OCI-LY7 (cell line): ENCODE measurements at regions not wholly inside any gene's neighbourhood (a gene's known extent, or its start where the extent isn't known, plus 50 kb on each side); places are given as distances from the start of the nearest gene placed in this dataset.

Experiments used
- CTCF ChIP-seq: fragments of 200-600 bp; sonication (generic); conservative IDR thresholded peaks from 2 replicates; pipeline ENCODE4 v1.5.1; 2014; ENCODE audit warnings: mild to moderate bottlenecking, antibody characterized with exemption, low read length, moderate library complexity, mixed read lengths
- EZH2phosphoT487 ChIP-seq: fragments of 200-600 bp; sonication (generic); IDR thresholded peaks from 2 replicates; pipeline ENCODE4 v1.6.1; 2018; ENCODE audit warnings: low read depth, borderline replicate concordance, mild to moderate bottlenecking, mixed run types, antibody characterized with exemption, low read length, moderate library complexity, mixed read lengths

DNA sequence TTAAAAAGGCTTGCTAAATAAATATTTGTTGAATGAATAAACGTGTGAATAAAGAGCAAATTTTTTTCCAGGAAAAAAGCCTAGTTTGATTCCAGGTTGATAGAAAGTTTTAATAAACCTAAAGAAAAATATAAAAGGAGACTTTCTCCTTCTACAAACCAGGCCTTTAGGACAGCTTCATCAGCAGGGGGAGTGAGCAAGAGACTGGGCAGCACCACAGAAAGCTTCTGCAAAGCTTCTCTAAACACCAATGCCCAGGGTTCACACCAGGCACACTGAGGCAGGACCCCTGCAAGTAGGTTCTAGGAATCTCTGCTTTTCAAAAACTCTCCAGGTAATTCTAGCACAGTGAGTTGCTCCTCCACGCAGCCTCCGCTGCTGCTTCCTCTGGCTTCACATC lies 66.4 kb upstream of the SEC61G start:
- no peak for TF ChIP-seq CTCF
- TF ChIP-seq EZH2phosphoT487: no peak
